Endodermal cell (in vitro differentiated cells): ENCODE measurements at regions not wholly inside any gene's neighbourhood (a gene's known extent, or its start where the extent isn't known, plus 50 kb on each side); places are given as distances from the start of the nearest gene placed in this dataset.
"Not testable (repeated sequence)": the region's sequence is repeated elsewhere in the genome, so short reads cannot be mapped to it uniquely, and the experiment has no call there.

Experiments
- DNase-seq: peaks from one replicate; pipeline ENCODE4 v3.0.0-alpha.2; 2017
- H3K27ac ChIP-seq: 2 replicates; pipeline ENCODE4 v1.5.1; 2013; ENCODE audit warnings: mild to moderate bottlenecking, low read depth, low read length, moderate library complexity
- H3K27me3 ChIP-seq: 2 replicates; pipeline ENCODE4 v1.6.1; 2013; ENCODE audit warnings: mild to moderate bottlenecking, low read length, moderate library complexity; ENCODE audit not compliant: insufficient read depth, control insufficient read depth, poor library complexity, severe bottlenecking
- H3K36me3 ChIP-seq: 2 replicates; pipeline ENCODE4 v1.7.0; 2013; ENCODE audit warnings: mild to moderate bottlenecking, low read length, moderate library complexity; ENCODE audit not compliant: control insufficient read depth, insufficient read depth
- H3K4me1 ChIP-seq: one replicate; pipeline ENCODE4 v1.7.0; 2013; ENCODE audit warnings: low read length; ENCODE audit not compliant: control insufficient read depth, insufficient read depth
- H3K4me3 ChIP-seq: 2 replicates; pipeline ENCODE4 v1.5.1; 2013; ENCODE audit warnings: mild to moderate bottlenecking, low read length, moderate library complexity
- H3K9ac ChIP-seq: 2 replicates; pipeline ENCODE4 v1.6.1; 2013; ENCODE audit warnings: mild to moderate bottlenecking, low read length, moderate library complexity; ENCODE audit not compliant: poor library complexity, severe bottlenecking; ENCODE audit errors: extremely low read depth
- H3K9me3 ChIP-seq: 2 replicates; pipeline ENCODE4 v1.6.1; 2013; ENCODE audit warnings: mild to moderate bottlenecking, low read length, moderate library complexity; ENCODE audit not compliant: control insufficient read depth
- H3K27ac Mint-ChIP-seq: 2 replicates; pipeline ENCODE4 v1.8.0; 2020; ENCODE audit warnings: mixed read lengths
- H3K27me3 Mint-ChIP-seq: 2 replicates; pipeline ENCODE4 v1.8.0; 2021; ENCODE audit warnings: mild to moderate bottlenecking, mixed read lengths; ENCODE audit not compliant: insufficient read depth
- H3K36me3 Mint-ChIP-seq: 2 replicates; pipeline ENCODE4 v1.8.0; 2020; ENCODE audit warnings: low read depth, mixed read lengths
- H3K4me1 Mint-ChIP-seq: 2 replicates; pipeline ENCODE4 v1.8.0; 2020; ENCODE audit warnings: mixed read lengths
- H3K4me3 Mint-ChIP-seq: 2 replicates; pipeline ENCODE4 v1.8.0; 2020; ENCODE audit warnings: mild to moderate bottlenecking, moderate library complexity, mixed read lengths
- H3K9me3 Mint-ChIP-seq: 2 replicates; pipeline ENCODE4 v1.8.0; 2020; ENCODE audit warnings: mild to moderate bottlenecking, mixed read lengths
- CTCF ChIP-seq: fragments of 200-600 bp; sonication (generic); conservative IDR thresholded peaks from 2 replicates; pipeline ENCODE4 v1.5.0; 2021; ENCODE audit warnings: antibody characterized with exemption, mild to moderate bottlenecking
- WGBS, 2 experiments: methylation state at CpG; one replicate each; pipeline versions ENCODE4 v1.1.5 to v1.1.7; 2013; ENCODE audit warnings: missing lambda C conversion rate in 2 of 2, mixed read lengths in 1 of 2; ENCODE audit not compliant: insufficient coverage in 1 of 2, insufficient read length in 1 of 2; 5-methylcytosine and 5-hydroxymethylcytosine counted together

GRCh38 chr7:45435846-45436245, 138.3 kb upstream of the ADCY1 start:
- Mint-ChIP-seq H3K36me3 (no peaks in the 10 kb centered on the region), H3K4me3 (no peak overlapping the region), H3K27ac (no peak overlapping the region), H3K27me3 (peaks cover 21% of the 10 kb centered on the region), H3K4me1 (no peaks in the 10 kb centered on the region), H3K9me3 (peaks cover 4% of the 10 kb centered on the region)
- 93 to 100% methylated on average over 1 of the region's 1 CpG for WGBS, 2 experiments
- no peak for DNase-seq
- Histone ChIP-seq H3K4me3 (no peak overlapping the region), H3K9me3 (peaks cover 4% of the 10 kb centered on the region), H3K27me3 (peaks cover 9% of the 10 kb centered on the region), H3K27ac (no peak overlapping the region), H3K4me1 (no peaks in the 10 kb centered on the region), H3K9ac (no peak overlapping the region), H3K36me3 (no peaks in the 10 kb centered on the region)
- TF ChIP-seq CTCF, result no peak

GRCh38 chr7:45440776-45441175, 133.4 kb upstream of the ADCY1 start:
- DNase-seq, H3K9me3 Mint-ChIP-seq, H3K9me3 ChIP-seq, H3K27me3 Mint-ChIP-seq, H3K9ac ChIP-seq, H3K4me1 Mint-ChIP-seq, H3K4me1 ChIP-seq, H3K4me3 ChIP-seq, H3K27ac Mint-ChIP-seq, H3K27me3 ChIP-seq, H3K4me3 Mint-ChIP-seq, H3K36me3 ChIP-seq, H3K36me3 Mint-ChIP-seq, H3K27ac ChIP-seq: not testable (repeated sequence)
- WGBS, 2 experiments, result 100% methylated on average over 1 of the region's 1 CpG

GRCh38 chr7:45443263-45443662, 130.9 kb upstream of the ADCY1 start:
- H3K36me3 Mint-ChIP-seq, result no peaks in the 10 kb centered on the region
- Histone ChIP-seq H3K4me1 (no peaks in the 10 kb centered on the region), H3K9me3 (no peaks in the 10 kb centered on the region), H3K27me3 (no peaks in the 10 kb centered on the region), H3K4me3 (no peak overlapping the region), H3K36me3 (no peaks in the 10 kb centered on the region), H3K27ac (no peak overlapping the region), H3K9ac (no peak overlapping the region)
- DNase-seq, result no peak
- H3K27ac Mint-ChIP-seq, result no peak overlapping the region
- WGBS, 2 experiments, result 89 to 100% methylated on average over 1 of the region's 1 CpG
- H3K27me3 Mint-ChIP-seq, result peaks cover 11% of the 10 kb centered on the region
- H3K4me3 Mint-ChIP-seq, result no peak overlapping the region
- no peak for TF ChIP-seq CTCF
- H3K9me3 Mint-ChIP-seq, result peaks cover 11% of the 10 kb centered on the region
- no peaks in the 10 kb centered on the region for H3K4me1 Mint-ChIP-seq

GRCh38 chr7:45446195-45446944, 127.8 kb upstream of the ADCY1 start:
- no peaks in the 10 kb centered on the region for H3K4me1 Mint-ChIP-seq
- no peak overlapping the region for H3K4me3 Mint-ChIP-seq
- Histone ChIP-seq H3K9ac (no peak overlapping the region), H3K27me3 (no peaks in the 10 kb centered on the region), H3K9me3 (no peaks in the 10 kb centered on the region), H3K4me1 (no peaks in the 10 kb centered on the region), H3K36me3 (no peaks in the 10 kb centered on the region), H3K27ac (no peak overlapping the region), H3K4me3 (no peak overlapping the region)
- H3K9me3 Mint-ChIP-seq, result peaks cover 7% of the 10 kb centered on the region
- DNase-seq, result no peak
- no peaks in the 10 kb centered on the region for H3K36me3 Mint-ChIP-seq
- 77% methylated on average over 2 of the region's 2 CpGs; no CpG with 5 or more reads in 1 of the 2 experiments for WGBS, 2 experiments
- TF ChIP-seq CTCF, result no peak
- peaks cover 2% of the 10 kb centered on the region for H3K27me3 Mint-ChIP-seq
- H3K27ac Mint-ChIP-seq, result no peak overlapping the region
